IPS DF 4.7 (cell line): ENCODE measurements at regions not wholly inside any gene's neighbourhood (a gene's known extent, or its start where the extent isn't known, plus 50 kb on each side); places are given as distances from the start of the nearest gene placed in this dataset.
"Not testable (repeated sequence)": the region's sequence is repeated elsewhere in the genome, so short reads cannot be mapped to it uniquely, and the experiment has no call there.

Experiments used
- DNase-seq: peaks from one replicate; pipeline ENCODE4 v3.0.0-alpha.2; 2013; ENCODE audit warnings: low spot score; ENCODE audit errors: extremely low read depth

DNA sequence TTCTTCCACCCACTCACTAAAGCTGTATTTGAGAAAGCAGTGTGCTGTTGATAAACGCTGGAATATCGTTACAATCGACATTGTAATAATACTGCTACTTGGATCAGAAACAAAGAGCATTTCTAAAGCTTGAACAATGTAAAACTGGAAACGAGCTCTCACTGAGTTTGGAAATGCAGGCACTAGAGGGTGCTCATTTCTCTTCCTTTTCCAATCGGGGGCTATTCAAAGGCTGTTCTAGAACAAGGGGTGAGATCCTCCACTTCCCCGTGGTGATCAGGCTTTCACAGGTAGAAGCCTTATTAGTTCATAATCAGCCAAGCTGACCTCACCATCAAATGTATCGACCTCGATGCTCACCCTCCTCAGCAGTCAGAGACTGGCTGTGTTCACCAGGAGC, 245.3 kb upstream of the PRSS1 start:
- not testable (repeated sequence) for DNase-seq

DNA sequence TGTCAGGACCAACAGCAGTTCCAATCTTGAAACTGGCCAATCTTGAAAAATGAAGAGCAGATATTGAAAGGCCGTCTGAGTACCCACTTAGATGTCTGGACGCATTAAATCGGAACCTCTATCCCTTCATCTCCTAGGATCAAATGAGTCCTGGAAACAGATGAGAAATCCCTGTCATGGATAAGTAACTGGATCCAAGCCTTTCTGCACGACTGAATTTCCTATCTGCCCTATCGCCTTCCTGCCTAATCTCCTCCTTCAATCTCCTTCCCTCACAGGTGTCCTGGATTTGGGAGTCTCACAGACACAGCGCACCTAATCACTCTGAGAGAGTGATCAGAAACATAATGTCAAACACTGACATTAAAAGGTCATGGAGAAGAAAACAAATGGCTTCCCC, 245.2 kb upstream of the PRSS58 start:
- DNase-seq, result no peak

DNA sequence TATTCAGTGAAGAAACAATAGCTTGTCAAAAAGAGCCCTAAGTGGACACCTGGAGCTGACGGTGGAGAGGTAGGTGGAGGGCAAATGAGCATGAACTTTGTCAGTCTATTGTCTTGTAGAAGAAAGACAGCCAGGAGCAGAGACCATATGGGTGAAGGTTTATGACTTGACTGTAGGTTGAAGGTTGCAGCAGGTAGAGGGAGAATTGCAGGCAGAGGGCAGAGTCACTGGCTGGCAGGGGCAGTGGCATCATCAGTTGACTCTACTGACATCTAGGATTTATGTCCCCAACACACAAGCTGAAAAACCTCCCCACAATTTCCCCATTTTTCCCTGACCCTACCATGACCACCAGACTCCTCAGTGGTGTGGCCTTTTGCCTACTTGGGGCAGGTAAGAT, 243.6 kb upstream of the PRSS58 start:
- DNase-seq, result no peak

DNA sequence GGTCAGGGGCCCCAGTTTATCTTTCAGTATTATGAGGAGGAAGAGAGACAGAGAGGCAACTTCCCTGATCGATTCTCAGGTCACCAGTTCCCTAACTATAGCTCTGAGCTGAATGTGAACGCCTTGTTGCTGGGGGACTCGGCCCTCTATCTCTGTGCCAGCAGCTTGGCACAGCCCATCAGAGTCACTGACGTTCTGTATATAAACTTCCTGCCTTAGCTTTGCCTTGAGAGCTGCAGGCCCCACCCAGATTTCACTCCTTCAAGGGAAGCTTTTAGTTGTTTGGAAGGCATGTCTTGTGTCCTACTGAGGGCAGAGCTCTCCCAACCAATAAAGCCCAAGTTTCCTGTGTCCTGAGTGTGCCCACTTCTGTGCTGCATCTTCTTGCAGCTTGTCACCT, 242.5 kb upstream of the PRSS58 start:
- no peak for DNase-seq

DNA sequence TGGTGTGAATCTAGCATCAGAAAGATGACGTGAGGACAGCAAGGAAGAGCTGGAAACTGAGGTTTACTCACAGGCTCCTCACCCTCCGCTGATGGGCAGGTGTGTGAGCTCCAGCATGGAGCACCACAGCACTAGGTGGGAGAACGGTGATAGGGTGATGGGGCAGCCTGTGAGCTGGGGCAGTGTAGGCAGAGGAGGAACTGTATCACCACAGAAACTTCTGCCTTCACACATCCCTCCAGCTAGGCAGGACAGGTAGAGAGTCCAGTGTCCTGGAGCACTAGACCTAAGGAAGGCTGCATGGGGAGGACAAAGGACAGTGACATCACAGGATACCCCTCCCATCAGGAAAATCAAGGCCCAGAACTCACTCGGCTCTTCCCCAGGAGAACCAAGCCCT, 241.8 kb upstream of the PRSS58 start:
- DNase-seq, result no peak

DNA sequence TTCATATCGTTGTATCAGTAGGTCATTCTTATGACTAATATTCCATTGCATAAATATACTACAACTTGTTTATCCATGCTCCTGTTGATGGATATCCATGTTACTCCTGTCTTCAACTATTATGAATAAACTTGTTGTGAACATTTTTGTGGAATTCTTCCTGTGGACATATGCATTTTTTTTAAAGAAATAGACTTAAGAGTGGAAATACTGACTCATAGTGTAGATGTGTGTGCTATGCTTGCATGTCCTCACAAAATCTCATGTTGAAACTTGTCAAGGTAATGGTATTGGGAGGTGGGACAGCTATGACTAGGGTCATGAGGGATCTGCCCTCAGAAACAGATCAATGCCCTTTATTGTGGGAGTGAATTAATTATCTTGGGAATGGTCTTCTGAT, 240.5 kb upstream of the PRSS58 start:
- no peak for DNase-seq

DNA sequence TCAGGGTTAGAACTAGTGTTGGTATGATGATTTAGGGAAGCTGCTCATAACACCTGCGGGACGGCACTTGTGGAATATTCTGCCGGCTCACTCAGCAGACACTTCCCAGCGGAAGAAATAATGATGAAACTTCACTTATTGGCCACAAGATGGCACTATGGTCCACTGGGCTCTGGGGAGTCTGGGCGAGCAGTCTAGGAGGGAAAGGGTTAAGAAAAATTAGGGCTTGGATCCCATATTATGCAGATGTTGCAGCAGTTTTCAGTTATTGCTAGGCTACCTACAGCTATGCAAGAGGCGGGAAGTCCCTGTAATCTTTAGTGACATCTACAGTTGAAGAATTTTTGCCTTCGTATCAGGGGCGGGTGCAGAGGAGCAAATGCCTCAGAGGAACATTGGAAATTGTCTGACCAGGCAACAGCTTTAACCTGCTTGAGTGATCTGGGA, 238.7 kb upstream of the PRSS58 start:
- no peak for DNase-seq

DNA sequence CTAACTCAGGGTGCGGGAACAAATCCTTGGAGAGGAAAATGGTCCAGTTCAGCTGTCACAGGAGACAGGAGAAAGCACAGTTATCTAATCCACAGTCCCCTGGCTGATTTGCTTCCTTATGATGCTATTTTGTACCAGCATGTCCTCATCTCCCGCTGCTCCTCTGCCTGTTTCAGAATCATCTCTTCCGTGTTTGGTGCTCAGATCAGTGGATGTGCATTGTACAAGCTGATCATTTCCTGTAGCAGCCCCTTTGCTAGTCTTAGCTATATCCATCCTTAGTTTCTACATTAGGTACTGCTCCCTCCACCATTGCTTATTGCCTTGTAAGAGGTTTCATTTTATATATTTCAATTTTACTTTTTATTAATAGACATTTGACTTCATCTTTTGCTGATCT, 238.0 kb upstream of the PRSS58 start:
- DNase-seq, result not testable (repeated sequence)

DNA sequence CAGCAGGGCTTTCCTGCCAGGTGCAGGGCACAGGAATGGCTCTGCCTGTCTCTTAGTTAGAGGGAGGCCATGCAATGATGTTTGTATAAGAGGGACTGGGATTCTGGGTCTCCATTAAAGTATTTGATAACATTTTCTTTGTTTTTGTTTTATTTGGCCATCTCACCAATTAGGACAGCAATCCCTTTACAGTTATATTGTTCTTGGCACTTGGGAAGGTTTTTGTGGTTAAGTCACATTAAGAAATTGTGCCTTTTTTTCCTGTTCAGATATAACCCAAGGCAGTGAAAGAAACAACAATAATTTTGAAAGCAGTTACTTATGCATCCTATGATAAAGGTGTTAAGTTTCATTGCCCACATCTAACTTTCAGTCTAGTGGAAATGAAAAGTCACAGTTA, 237.4 kb upstream of the PRSS58 start:
- DNase-seq, result not testable (repeated sequence)

DNA sequence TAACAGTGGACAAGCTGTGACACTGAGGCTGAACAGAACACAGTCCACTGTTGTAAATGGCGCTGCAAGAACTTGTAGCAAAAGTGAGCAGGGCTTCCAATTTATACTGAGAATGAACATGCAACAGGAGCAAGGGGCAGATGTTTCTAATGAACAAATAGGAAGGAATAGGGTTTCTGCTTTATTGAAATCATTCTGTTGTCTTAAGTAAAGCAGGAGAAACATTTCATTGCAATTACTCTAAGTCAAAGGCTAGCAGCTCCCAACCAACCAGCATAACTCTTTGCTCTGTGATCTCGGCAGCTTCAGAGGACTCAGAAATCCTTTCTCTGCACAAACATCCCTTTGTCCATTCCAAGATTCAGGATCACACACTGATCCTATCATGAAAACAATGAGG, 236.2 kb upstream of the PRSS58 start:
- no peak for DNase-seq

DNA sequence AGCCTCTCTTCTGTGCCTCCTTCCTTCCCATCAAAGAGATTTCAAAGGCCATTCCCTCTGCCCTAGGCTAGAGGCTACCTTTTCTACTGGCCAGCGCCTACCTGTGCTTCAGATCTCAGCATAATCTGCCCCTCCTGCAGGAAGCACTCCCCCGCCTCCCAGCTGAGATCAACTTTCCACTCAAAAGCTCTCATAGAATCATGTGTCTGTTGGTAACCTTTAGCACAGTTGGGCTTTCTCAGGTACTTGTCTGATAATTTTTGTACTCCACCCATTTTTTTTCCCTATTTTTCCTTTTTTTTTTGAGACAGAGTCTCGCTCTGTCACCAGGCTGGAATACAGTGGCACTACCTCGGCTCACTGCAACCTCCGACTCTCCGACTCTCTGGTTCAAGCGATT, 231.0 kb upstream of the PRSS58 start:
- no peak for DNase-seq

DNA sequence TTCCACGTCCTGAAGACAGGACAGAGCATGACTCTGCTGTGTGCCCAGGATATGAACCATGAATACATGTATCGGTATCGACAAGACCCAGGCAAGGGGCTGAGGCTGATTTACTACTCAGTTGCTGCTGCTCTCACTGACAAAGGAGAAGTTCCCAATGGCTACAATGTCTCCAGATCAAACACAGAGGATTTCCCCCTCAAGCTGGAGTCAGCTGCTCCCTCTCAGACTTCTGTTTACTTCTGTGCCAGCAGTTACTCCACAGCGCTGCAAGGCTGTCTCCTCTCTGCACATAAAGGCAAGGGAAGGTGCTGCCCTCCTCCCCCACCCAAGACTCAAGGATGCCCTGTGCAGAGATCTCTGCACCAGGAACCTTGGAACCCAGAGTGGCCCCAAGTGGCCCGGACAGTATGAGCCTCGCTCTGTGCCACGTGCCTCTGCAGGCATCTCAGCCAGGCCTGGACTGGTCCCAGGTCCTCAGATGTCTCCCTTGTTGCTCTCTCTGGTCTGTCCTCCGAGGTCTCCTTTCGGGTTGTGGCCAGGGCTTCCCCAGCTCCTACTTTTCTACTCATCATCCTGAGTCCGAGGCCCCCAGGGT, 230.3 kb upstream of the PRSS58 start:
- no peak for DNase-seq

DNA sequence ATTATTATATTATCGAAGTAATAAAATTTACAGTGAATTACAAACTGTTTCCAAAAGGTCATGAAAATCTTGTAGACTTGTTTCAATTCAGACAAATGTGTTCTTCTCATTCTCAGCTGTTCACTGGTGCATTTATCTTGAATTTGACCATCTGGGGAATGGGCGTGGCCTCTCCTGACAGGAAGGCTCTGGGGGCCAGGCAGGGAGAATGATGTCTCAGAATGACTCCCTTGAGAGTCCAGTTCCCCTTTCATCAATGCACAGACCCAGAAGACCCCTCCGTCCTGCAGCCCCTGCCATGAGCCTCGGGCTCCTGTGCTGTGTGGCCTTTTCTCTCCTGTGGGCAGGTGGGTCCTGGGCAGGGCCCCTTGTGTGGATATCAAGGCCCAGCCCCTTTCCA, 229.7 kb upstream of the PRSS58 start:
- not testable (repeated sequence) for DNase-seq

DNA sequence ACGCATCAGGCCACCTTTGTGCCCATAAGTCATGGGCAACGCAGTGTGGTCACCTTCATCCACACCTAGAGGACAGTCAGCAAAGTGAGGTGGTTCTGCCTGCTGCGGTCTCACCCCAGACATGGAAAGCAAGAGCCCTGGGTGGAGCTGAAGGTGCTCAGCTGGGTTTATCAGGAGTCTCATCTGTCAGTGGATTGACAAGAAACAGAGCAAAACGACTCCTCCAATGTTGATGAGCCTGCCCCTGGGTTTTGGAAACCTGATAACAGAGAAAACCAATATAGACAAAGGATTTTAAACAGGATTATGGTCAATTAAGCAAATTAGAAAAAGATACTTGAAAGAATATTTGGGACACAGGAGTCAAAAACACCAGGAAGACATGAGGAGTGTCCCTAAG, 229.3 kb upstream of the PRSS58 start:
- no peak for DNase-seq

DNA sequence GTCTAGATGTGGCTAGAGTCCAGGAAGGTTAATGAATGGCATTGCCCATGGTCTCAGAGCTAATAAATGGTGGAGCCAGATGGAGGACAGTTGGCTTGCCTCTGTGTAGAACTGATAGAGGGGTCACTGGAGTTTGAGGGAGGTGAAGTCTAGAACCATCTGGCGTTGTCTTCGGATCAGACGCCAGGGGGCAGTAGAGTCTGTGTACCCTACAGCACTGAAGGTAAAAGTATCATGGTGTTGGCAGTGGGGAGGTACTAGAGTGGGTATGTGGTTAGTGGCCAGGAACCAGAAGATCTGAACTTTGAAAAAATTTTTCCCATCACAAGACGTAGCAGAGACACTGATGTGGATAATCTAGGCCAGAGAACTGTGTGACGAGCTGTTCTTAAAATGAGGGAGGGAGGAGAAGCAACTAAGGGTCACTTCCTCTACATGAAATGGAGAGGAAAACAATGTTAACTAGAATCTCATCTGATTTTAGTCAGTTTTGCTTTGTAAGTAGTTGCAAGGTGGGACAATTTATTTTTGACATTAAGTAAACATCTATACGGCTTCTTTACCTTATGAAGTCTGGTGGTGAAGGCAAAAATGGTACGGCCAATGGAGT, 227.9 kb upstream of the PRSS58 start:
- DNase-seq, result no peak

DNA sequence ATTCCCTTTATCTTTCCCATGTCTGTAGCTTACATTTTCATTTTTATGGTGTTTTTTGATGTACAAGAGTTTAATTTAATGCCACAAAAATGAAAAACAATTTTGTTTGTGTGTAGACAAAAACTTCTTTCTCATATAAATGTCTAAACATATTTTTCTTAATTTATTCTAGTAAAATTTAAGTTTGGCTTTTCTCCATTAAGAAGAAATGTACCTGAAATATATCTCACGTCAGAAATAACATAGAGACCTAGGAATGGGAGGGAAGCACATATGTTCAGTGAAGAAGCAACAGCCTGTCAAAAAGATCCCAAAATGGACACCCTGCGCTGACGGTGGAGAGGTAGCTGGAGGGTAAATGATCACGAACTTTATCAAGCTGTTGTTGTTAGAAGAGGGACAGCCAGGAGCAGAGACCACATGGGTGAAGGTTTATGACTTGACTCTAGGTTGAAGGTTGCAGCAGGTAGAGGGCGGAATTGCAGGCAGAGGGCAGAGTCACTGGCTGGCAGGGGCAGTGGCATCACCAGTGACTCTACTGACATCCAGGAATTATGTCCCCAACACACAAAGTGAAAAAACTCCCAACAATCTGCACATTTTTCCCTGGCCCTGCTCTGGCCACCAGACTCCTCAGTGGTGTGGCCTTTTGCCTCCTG, 225.9 kb upstream of the PRSS58 start:
- DNase-seq, result no peak

DNA sequence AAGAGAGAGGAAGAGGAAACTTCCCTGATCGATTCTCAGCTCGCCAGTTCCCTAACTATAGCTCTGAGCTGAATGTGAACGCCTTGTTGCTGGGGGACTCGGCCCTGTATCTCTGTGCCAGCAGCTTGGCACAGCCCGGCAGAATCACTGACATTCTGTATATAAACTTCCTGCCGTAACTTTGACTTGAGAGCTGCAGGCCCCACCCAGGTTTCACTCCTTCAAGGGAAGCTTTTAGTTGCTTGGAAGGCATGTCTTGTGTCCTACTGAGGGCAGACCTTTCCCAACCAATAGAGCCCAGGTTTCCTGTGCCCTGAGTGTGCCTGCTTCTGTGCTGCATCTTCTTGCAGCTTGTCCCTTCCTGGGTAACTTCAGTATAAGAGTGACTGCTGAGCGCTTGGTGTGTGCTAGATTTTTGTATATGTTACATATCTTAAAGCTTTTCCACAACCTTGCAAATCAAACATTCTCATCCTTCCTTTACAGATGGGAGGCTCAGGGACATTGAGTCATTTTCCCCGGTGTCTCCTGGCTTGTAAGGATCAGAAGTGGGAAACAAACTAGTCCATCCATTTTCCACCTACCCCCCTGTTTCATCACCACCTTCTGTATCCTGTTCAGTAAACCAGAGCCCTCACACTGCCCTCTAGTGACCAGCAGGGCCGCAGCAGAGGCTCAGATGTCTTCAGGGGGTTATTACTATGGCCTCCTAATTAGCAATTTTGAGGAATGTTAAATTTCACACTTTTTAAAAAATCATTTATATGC, 225.2 kb upstream of the PRSS58 start:
- DNase-seq, result peak; percentile 49

DNA sequence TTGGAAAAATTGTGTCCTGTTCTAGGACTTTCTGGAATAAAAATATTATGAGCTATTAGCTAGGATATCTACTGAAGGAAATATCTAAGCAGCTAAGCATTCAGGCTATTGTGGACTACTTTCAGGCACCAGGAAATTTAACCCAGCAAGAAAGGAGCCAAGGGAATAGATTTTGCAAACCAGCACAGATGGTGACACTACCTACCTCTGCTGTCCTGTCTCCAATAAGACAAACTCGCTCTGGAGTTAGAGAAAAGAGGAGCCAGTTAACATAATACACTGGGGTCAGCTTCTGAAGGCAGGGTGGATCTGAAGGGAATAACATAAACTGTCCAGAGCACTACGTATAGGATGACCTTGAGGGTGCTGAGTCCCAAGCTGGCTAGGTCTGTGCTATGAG, 223.7 kb upstream of the PRSS58 start:
- no peak for DNase-seq

DNA sequence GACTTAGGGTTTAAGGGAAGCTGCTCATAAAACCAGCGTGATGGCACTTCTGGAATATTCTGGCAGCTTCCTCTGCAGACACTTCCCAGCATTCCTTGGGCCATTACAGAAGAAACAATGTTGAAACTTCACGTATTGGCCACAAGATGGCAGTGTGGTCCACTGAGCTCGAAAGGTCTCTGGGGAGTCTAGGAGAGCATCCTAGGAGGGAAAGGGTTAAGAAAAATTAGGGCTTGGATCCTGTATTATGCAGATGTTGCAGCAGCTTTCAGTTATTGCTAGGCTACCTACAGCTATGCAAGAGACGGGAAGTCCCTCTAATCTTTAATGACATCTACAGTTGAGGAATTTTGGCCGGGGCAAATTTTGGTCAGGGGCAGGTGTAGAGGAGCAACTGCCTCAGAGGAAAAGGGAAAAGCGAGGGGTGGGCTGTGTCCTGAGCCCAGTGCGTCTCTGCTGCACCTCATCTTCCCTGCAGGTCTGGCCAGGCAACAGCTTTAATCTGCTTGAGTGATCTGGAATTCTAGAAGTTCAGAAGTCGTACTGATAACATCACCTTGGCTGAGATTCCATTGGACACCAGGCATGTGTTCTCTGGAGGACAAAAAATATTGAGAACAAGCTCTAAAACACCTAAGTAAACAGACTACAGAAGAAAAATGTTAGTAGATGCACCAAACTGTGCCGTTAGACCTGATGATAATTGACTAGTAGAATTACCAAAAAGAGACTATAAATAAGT, 220.8 kb upstream of the PRSS58 start:
- peak; percentile 19 for DNase-seq

DNA sequence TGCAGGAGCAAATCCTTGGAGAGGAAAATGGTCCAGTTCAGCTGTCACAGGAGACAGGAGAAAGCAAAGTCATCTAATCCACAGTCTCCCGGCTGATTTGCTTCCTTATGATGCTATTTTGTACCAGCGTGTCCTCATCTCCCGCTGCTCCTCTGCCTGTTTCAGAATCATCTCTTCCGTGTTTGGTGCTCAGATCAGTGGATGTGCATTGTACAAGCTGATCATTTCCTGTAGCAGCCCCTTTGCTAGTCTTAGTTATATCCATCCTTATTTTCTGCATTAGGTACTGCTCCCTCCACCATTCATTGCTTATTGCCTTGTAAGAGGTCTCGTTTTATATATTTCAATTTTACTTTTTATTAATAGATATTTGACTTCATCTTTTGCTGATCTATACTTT, 219.9 kb upstream of the PRSS58 start:
- DNase-seq, result not testable (repeated sequence)

DNA sequence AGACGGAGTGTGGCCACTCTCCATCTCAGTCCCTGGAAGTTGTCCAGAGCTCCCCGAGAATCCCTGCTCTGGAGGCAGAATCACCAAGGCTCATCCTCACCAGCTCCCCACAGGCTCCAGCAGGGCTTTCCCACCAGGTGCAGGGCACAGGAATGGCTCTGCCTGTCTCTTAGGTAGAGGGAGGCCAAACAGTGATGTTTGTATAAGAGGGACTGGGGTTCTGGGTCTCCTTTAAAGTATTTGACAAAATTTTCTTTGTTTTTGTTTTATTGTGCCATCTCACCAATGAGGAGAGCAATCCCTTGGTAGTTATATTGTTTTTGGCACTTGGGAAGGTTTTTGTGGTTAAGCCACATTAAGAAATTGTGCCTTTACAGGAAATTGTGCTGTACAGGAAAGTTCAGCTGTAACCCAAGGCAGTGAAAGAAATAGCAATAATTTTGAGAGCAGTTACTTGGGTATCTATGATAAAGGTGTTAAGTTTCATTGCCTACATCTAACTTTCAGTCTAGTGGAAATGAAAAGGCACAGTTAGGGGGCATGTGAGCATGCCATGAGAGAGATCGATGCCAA, 219.3 kb upstream of the PRSS58 start:
- DNase-seq, result no peak
